BE2C (cell line): ENCODE measurements at regions not wholly inside any gene's neighbourhood (a gene's known extent, or its start where the extent isn't known, plus 50 kb on each side); places are given as distances from the start of the nearest gene placed in this dataset.

Experiments used
- DNase-seq: peaks from one replicate; pipeline ENCODE4 v3.0.0-alpha.2; 2020
- H3K27me3 ChIP-seq: fragments of 250-450 bp; sonication (Bioruptor Pico); 2 replicates; pipeline ENCODE4 v1.5.1; 2020; ENCODE audit warnings: mild to moderate bottlenecking
- H3K36me3 ChIP-seq: fragments of 250-450 bp; sonication (Bioruptor Pico); 2 replicates; pipeline ENCODE4 v1.5.1; 2020; ENCODE audit warnings: mild to moderate bottlenecking
- H3K4me1 ChIP-seq: fragments of 250-450 bp; sonication (Bioruptor Pico); 2 replicates; pipeline ENCODE4 v1.5.1; 2020
- H3K4me3 ChIP-seq: 2 replicates; pipeline ENCODE4 v1.5.1; 2011; ENCODE audit warnings: low read depth, low read length
- H3K9me3 ChIP-seq: fragments of 250-450 bp; sonication (Bioruptor Pico); 2 replicates; pipeline ENCODE4 v1.5.1; 2020
- CTCF ChIP-seq: IDR thresholded peaks from 2 replicates; pipeline ENCODE4 v1.5.1; 2012; ENCODE audit warnings: mild to moderate bottlenecking, low read depth, low read length

GRCh38 chr7:101693498-101694091 is 64.5 kb upstream of the MYL10 start:
- Histone ChIP-seq H3K36me3 (no peaks in the 10 kb centered on the region), H3K4me1 (no peaks in the 10 kb centered on the region), H3K9me3 (no peaks in the 10 kb centered on the region), H3K27me3 (no peaks in the 10 kb centered on the region), H3K4me3 (no peak overlapping the region)
- no peak for TF ChIP-seq CTCF
- no peak for DNase-seq

- Histone ChIP-seq H3K36me3 (no peaks in the 10 kb centered on the region), H3K9me3 (no peaks in the 10 kb centered on the region), H3K27me3 (no peaks in the 10 kb centered on the region), H3K4me3 (no peak overlapping the region), H3K4me1 (no peaks in the 10 kb centered on the region)
- TF ChIP-seq CTCF, result no peak
- no peak for DNase-seq
These were observed 69.9 kb upstream of the MYL10 start for GRCh38 chr7:101698964-101699363.

GRCh38 chr7:101699399-101699798 is 70.3 kb upstream of the MYL10 start:
- Histone ChIP-seq H3K4me3 (no peak overlapping the region), H3K36me3 (no peaks in the 10 kb centered on the region), H3K4me1 (no peaks in the 10 kb centered on the region), H3K9me3 (no peaks in the 10 kb centered on the region), H3K27me3 (no peaks in the 10 kb centered on the region)
- no peak for DNase-seq
- no peak for TF ChIP-seq CTCF

GRCh38 chr7:101699881-101700823 is 71.1 kb upstream of the MYL10 start:
- Histone ChIP-seq H3K27me3 (no peaks in the 10 kb centered on the region), H3K4me1 (no peaks in the 10 kb centered on the region), H3K36me3 (no peaks in the 10 kb centered on the region), H3K9me3 (no peaks in the 10 kb centered on the region), H3K4me3 (no peak overlapping the region)
- no peak for DNase-seq
- no peak for TF ChIP-seq CTCF

GRCh38 chr7:101701153-101701794 is 72.2 kb upstream of the MYL10 start:
- TF ChIP-seq CTCF, result no peak
- Histone ChIP-seq H3K4me1 (no peaks in the 10 kb centered on the region), H3K4me3 (no peak overlapping the region), H3K9me3 (no peaks in the 10 kb centered on the region), H3K36me3 (no peaks in the 10 kb centered on the region), H3K27me3 (no peaks in the 10 kb centered on the region)
- no peak for DNase-seq

GRCh38 chr7:101702362-101702850 is 73.3 kb upstream of the MYL10 start:
- Histone ChIP-seq H3K36me3 (no peaks in the 10 kb centered on the region), H3K9me3 (no peaks in the 10 kb centered on the region), H3K4me1 (no peaks in the 10 kb centered on the region), H3K27me3 (no peaks in the 10 kb centered on the region), H3K4me3 (no peak overlapping the region)
- TF ChIP-seq CTCF, result no peak; the same call in 1 of the 2 replicates
- no peak for DNase-seq
